CD4-positive, alpha-beta T cell treated with Interleukin-2 at 100 ng/mL for 4 hours (primary cell): ENCODE measurements at regions not wholly inside any gene's neighbourhood (a gene's known extent, or its start where the extent isn't known, plus 50 kb on each side); places are given as distances from the start of the nearest gene placed in this dataset.

Source experiments
- DNase-seq: peaks from one replicate; pipeline ENCODE4 v3.0.0-alpha.2; 2020; ENCODE audit warnings: low spot score

DNA sequence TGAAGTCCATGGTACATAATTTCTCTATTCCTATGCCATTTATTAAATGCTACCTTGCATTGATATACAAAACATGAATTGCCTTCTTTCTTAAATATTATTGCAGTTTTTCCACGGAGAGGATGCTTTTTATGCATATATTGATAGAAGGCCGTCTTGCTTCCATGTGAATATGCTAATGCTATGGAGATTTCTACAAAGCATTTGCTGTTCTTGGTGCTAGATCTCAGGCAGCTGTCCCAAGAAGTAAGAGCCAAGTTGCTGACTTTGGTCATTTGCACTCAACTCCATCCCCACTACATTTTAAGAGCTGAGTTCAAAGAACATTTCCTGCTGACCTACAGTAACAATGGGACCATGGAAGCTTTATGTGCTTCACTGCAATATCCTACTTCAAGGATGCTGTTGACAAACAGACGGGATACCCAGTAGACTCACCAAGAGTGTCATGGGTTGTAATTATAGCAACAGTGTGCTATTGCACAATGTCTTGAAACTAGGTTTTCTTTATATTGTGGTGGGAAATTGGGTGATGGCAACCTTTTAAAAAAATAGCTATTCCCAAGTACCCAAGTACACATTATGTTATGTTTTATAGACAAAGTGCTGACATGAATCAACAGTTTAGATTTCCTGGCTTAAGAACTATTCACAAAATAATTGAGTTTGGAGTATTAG lies 1172.4 kb upstream of the PIK3C3 start:
- no peak for DNase-seq

DNA sequence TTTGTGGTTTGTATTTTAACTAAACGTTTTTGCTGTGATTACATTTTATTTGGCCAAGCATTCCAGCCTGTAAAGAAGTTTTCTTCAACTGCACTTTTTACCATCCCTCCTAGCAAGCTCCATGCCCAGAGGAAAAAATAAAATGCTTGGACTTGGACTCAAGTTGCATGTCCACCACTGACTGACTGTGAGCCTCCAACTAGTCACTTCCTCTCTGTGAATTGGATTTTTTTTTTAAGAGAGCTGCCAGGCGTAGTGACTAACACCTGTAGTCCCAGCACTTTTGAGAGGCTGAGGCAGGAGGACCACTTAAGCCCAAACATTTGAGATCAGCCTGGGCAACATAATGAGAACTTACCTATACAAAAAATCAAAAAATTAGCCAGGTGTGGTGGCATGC lies 1185.2 kb upstream of the PIK3C3 start:
- DNase-seq = no peak

DNA sequence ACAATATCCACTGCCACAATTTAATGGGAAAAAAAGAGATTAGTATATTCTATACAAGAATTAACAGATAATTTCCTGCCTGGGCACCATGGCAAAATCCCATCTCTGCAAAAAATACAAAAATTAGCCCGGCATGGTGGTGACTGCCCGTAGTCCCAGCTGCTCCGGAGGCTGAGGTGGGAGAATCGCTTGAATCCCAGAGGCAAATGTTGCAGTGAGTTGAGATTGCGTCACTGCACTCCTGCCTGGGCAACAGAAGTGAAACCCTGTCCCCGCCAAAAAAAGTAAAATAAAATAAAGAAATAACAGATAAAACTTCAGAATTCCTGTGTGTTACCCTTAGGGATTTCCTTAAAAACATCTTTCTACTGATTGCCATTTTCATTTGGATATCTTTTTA lies 1194.8 kb upstream of the PIK3C3 start:
- DNase-seq = no peak

DNA sequence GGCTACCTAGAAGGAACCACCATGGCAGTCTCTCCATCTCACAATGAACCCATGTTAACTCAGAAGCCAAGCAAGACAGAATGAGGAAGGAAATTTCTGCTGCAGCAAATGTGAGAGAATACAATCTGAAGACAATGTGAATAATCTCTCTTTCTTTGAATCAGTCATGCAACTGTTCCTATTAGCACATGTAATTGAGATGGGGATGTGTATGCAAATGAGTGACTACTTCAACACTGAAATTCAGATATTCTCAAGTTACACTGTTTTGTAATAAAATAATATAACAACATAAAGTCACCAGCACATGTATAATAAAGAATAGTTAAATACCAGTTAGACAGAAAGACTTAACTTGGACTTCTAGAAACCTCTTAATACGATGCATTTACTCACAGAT lies 1200.6 kb upstream of the PIK3C3 start:
- DNase-seq = no peak

DNA sequence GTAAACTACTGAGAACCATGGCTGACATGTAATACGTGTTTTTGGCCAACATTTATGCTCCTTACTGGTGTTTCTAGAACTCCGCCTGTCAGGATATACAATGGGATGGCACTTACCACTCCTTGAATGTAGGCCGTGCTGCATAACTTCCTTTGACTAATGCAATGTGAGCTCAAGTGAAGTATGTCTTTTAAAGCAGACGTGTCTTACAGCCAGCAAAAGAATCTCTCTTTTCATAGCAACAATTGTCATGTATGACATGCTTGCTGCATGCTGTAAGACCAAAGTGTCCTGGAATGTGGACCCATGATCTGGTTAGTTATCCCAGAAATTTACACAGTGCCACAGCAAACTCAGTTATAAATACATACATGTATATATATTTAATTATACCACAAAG lies 1202.7 kb upstream of the PIK3C3 start:
- no peak for DNase-seq

DNA sequence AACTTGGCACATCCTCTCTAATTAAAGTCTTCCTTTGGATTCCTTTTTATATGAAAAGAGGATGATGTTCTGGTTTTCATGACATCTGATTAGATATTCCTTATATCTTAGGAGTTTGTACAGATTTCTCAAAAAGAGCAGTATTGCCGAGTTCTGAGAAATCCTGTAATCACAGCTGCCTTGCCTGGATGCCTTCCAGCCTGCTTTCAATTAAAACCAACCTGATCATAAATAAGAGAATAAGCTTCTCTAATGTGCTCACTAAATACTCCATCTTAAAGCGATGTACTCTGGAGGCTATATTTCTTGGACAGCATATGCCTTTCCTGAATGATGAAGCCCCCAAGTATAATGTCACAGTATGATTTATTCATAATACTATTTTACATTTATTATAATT lies 1203.8 kb upstream of the PIK3C3 start:
- DNase-seq = no peak

DNA sequence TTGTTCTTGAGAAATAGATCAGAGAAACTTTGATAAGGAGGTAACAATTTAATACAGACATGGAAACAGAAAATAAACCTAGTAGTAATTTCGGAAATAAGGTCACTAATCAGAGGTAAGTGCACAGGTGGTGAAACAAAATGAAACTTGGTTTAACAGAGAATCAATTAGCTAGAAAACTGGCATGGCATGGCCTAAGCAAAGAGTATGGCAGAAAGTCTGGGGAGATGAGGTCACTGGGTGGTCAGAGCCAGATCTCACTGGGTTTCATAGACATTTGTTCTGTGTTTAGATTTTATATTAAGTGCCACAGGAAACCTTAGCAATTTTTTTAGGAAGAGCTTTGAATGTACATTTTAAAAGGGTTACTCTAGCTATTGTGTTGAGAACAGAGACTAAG lies 1216.0 kb upstream of the PIK3C3 start:
- no peak for DNase-seq

DNA sequence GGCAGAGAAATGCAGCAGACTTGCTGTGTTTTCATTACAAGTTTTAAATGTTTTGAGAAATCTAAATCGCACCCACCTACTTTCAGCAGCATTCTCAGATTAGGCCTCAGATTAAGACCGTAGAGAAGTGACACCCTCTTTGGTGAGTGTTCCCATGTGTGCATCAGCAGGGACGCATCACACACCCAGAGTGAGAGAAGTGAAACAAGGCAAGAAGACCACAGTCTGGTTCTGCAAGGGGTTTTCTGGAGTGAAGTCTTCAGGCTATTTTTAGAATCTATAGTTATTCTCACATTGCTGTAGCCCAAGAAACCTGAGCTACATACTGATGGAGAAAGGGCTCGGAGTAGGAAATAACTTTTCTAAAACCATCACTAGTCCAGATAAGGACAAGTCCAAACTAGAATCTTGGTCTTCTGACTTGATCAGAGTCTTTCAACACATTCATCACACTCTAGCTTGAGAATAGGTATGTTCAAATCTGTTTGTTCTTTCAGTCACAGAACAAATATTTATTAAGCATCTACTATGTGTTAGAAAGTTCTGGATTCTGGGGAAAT lies 1216.6 kb upstream of the PIK3C3 start:
- DNase-seq = no peak

DNA sequence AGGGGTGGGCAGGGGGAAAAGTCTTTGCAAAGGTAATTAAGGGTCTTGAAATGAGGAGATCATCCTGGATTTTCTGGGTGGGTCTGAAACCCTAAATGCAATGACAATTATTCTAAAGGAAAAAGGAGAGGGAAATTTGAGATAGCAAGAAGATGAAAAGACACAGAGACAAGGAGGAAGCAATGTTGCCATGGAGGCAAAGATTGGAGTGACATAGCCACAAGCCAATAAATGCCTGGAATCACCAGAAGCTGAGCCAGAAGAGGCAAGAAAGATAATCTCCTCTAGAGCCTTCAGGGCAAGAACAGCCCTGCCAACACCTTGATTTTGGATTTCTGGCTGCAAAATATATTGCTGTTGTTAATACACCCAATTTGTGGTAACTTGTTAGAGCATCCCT lies 1246.3 kb upstream of the PIK3C3 start:
- no peak for DNase-seq

DNA sequence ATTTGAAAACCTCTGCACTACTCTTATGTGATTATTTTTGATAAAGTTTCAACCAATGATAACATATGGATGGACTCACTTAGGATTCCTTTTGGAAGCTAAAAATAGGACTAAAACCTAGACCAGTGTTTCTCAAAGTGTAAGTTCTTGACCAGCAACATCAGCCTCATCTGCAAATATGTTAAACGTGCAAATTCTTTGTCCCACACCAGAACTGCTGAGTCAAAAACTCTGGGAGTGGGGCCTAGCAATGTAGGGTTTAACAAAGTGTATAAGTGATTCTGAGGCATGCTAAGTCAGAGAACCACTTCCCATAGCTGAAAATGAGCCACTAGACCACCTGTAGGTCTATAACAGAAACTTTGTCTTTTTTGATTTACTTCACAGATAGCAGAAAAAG lies 1247.2 kb upstream of the PIK3C3 start:
- DNase-seq = no peak

DNA sequence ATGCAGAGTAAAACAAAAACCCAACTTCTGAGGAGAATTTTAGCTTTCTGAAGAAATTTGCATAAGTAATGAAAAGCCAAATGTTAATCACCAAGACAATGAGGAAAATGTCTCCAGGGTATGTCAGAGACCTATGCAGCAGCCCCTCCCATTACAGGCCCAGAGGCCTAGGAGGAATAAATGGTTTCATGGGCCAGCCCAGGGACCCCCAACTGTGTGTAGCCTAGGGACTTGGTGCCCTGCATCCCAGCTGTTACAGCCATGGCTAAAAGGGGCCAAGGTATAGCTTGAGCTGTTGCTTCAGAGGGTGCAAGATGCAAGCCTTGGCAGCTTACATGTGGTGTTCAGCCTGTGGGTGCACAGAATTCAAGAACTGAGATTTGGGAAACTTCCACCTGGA lies 1256.9 kb upstream of the PIK3C3 start:
- DNase-seq = no peak

DNA sequence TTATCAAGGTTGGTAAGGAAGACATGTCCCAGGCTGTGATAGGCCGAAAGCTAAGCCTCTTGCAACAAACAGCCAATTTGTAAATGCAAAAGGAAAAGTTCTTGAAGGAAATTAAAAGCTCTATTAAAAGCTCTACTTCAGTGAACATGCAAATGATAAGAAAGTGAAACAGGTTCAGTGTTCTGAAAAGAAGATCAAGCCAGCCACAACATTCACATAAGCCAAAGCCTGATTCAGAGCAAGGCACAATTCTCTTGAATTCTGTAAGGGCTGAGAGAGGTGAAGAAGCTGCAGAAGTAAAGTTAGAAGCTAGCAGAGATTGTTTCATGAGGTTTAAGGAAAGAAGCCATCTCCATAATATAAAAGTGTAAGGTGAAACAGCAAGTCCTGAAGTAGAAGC lies 1259.5 kb upstream of the PIK3C3 start:
- no peak for DNase-seq

DNA sequence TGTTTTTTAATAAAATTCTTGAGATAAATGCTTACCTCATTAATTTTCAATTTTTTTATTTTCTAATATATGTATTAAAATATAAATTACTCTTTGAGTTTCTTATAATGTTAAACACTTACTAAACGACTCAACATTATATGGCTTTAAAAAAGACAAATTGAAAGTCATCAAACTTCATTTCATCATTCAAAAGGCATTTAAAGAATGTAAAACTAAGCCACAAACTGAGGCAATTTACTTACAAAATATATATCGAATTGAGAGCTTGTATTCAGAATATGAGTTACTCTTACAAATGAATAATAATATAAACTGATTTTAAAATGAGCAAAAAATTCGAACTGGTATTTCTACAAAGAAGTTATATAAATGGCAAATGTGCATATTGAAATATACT lies 1262.2 kb upstream of the PIK3C3 start:
- DNase-seq = no peak

DNA sequence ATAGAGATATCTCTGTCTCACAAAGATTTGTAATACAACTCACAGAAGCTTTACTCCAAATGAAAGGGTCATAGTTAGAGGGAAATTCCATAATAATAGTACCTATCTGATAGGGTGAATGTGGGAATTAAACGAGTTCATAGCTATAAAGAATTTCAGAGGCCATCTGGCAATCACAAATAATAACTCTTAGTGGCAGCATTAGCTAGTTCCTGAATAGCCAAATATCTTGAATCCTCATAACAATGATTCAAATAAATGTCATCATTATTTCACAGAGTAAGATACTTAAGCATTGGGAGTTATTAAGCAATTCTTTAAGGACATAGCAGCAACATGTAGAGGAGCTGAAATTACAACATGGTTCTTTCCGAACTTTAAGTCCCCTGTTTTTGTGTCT lies 1265.0 kb upstream of the PIK3C3 start:
- DNase-seq = no peak

DNA sequence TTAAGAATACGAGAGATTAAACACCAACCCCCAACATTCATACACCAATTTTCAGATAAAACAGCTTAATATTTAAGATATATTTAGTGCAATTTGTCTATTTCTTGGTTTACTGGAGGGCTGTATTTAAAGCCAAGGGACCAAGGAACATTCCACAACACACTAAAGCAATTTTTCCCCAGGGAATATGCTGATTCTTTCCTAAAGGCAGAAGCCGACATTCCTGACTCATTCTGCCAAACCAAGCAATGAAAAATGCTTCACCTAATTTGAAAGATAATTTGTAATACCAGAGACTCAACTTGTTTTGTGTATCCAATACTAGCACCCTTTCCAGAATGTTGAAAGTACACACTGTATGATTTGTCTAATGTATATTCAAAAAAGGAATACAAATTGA lies 1267.6 kb upstream of the PIK3C3 start:
- no peak for DNase-seq

DNA sequence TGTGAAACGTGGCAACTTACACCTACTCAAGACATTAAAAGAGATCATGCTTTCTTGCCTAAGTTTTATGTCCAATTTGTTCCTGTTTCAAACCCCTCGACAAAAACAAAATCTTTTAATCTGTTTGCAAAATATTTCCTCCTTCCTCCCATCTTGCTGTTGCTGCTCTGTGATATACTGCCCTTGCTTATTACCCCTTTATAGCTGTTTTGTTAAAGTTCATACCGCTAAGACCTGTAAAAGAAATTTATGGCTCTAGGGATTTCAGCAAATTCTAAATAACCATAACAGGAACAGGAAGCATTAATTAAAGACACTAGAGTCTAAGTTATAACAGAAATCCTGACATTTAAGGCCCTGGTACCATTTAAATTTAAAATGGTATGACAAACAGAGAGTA lies 1268.2 kb upstream of the PIK3C3 start:
- no peak for DNase-seq

DNA sequence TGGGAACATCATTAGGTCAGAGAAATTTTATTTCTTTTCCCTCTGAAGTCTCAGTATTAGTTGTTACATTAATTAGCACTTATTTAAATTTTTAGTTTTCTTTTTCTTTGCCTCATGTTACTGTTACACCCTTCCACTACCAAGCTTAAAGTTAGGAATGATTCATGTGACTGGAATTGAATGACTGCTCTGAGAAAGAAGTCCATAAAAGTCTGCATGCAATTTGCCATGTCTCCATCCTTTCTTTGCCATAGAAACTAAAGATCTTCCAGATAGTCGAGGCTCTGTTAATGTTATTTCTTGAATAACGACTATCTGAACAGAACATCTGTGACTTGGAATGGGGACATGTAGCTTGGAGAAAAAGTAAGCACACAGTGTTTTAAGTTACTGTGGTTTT lies 1269.8 kb upstream of the PIK3C3 start:
- DNase-seq = no peak

DNA sequence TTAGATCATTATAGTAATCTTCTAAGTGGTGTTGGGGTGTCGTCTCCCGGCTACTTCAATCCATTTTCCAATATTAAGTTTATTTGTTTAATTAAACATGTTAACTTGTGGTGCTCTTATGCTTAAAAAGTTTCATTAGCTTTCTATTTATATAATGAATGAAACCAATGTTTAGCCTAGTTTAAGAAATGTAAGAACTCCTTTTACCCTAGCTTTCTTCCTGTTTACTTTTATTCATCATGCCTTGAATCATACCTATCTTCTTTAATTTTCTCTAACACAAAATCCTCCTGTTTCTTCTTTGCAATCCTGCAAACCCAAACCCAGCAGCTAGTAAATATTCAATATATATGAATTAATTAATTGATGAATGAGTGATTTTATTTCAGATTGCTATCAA lies 1276.7 kb upstream of the PIK3C3 start:
- no peak for DNase-seq

DNA sequence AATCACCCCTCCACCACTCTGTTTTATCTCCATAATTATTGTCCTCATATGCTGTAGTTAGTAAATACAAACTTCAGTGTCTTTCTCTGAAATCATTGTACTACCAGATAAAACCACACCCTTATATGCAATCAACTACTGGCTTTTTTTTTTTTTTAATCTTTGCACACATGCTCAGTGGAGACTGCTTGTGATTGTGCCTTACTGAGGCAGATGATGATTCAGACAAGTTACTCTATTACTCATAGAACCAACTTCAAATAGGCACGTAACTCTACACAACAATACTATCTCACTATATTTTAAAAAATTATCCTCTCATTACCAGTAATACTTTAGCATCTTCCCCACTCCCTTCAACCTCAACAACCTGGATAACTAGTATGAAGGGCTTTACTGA lies 1278.4 kb upstream of the PIK3C3 start:
- DNase-seq = no peak

DNA sequence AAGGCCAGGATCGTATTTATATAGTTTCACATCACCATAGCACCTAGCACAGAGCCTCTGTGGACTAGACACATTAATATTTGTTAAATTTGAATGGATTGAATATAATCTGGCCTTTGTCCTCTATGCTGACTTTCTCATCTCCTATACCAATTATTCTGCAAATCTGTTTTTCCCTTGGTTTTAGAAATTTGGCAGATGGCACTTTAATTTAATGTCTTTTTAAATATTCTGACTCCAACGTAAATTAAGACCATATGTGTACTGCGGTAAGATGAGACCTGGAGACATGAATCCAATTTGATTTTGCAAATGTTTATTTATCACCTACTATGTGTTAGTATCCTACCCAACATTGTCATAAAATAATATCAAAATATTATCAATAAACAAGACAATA lies 1281.9 kb upstream of the PIK3C3 start:
- no peak for DNase-seq

DNA sequence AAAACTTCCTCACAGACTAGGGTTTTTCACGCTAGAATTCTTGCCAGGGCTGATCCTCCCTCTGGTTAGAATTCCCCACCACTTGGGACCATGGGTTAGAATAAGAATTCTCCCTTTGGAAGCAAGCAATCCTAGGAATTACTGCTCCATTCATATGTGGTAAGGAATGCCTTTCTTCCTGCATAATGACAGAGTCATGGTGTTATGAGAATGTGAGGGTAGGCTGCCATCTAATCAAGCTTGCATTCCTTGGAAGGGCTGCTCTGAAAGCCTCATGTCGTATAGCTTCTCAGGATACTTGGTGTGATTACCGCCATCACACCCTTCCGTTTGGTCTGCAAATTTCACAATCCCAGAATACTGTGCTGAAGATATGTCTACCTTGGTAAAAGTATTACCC lies 1282.4 kb upstream of the PIK3C3 start:
- no peak for DNase-seq

DNA sequence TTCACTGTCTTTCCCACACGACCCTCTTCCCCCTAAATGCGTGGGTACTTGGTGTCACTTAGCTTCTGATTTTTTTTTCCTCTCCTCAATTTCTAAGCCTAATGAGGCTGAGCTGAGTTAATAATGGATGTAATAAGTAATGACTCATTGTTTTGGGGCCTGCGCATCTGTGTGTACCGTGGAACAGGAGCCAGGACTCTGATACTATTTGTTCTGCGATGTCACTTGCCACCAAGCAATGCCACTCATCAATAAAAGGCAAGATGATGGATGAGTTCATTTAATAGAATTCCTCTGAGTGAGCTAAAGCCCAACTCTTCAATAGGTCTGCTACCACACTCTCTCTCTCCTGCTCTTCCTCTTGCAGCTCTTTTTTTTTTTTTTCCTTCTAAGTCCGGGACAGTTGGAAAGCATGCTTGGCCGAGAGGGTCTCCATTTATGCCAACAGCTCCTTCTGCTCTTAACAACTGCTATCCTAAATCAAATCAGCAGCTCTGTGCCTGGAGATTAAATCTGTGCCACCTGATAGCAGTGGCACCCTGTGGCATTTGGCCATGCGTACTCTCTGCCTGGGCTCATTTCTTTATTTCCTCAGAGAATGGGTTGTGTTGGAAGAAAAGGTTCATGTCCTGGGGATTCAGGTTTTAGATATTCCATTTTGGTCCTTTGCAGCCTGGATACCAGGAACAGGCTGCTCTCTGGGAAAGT lies 1284.2 kb upstream of the PIK3C3 start:
- DNase-seq = no peak

DNA sequence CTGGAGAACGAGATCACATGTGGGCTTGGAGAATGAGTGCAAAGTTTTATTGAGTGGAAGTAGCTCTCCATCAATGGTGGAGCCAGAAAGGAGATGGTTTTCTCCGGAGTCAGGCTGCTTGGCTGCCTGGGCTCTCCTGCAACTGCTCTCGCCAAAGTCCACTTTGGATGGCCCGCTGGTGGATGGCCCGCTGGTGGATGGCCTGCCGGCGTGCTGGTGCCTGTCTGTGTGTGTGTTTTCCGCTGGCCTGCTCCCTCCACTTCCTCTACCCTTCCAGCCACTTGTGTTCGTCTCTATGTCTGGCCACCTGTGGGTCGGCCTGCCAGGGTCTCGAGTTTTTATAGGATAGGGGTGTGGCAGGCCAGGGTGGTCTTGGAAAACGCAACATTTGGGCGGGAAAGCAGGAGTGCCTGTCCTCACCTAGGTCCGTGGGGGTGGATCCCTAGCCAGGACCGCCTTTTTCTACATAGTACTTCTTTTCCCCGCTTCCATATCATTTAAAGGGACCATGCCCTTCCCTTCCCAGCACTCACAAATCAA lies 1292.1 kb upstream of the PIK3C3 start:
- no peak for DNase-seq

DNA sequence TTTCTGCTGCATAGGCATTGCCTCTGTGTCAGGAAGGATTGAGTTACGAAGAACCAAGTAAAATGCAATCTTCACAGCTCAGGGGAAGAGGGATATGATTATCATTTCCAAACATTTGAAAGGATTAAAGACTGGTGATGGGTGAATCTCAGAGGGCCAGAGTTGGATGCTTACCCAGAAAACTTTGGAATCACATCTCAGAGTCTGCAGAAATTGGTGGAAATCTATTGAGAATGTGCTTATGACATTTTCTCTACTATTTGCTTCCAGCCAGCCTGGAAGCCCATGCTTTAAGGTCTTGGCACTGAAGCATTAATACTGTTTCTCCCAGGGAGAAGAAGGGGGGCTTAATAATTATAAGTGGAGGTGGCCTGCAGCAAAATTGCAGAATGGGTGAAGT lies 1301.4 kb upstream of the PIK3C3 start:
- no peak for DNase-seq
